Ramos (cell line): ENCODE measurements at regions not wholly inside any gene's neighbourhood (a gene's known extent, or its start where the extent isn't known, plus 50 kb on each side); places are given as distances from the start of the nearest gene placed in this dataset.

Experiments
- in situ Hi-C: fragments of 300-500 bp; cut with MboI; formaldehyde crosslinking; loops from one replicate; pipeline ENCODE4 v1.14.3; 2022; ENCODE audit warnings: low sequenced_read_pairs; ENCODE audit not compliant: unreplicated experiment

- in situ Hi-C loops: no loop called here
Measured at GRCh38 chr2:147108548-147108947, 736.3 kb upstream of the ACVR2A start.

- in situ Hi-C loops: no loop called here
Measured at GRCh38 chr2:147101941-147102790, 742.7 kb upstream of the ACVR2A start.

GRCh38 chr2:147100406-147101035, 744.3 kb upstream of the ACVR2A start:
- in situ Hi-C loops: no loop called here

DNA sequence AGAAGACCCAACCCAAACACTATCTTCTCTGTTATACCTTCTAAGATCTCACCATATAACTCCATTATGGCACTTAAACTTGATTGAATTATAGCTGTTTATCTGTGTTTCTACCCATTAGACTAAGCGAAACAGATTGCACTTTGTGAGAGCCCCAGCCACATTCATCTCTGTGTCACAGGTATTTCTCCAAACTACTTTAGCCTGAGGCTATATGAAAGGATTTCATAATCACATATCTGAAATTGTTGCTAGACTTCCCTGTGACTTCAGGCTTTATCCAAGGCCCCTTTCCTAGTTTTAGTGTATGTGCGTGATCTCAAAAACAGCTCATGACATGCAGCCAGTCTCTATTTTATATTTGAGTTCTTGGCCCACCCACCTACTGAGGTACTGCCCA, 745.0 kb upstream of the ACVR2A start:
- in situ Hi-C loops: no loop called here

GRCh38 chr2:147098940-147099339, 745.9 kb upstream of the ACVR2A start:
- in situ Hi-C loops: no loop called here

GRCh38 chr2:147097747-147098146, 747.1 kb upstream of the ACVR2A start:
- in situ Hi-C loops: no loop called here

DNA sequence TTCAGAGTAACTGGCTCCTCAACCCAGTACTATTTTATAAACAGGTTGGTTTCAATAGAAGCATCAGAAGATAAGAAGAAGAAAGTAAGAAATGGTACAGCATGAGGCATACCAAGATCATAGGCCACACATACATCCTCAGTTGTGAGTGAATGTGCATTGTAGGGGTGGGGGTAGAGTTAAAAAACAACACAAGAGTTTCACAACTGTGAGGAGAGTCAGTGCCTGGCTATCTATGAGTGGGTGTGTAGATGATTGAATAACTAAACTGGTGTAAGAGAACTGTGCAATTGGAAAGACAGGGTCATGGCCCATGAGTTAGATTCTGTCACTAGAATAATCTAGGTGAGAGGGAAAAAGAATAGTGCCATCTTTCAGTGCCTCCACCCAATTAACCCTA, 748.2 kb upstream of the ACVR2A start:
- in situ Hi-C loops: no loop called here

- in situ Hi-C loops: no loop called here
Measured at GRCh38 chr2:147095376-147095775, 749.5 kb upstream of the ACVR2A start.

DNA sequence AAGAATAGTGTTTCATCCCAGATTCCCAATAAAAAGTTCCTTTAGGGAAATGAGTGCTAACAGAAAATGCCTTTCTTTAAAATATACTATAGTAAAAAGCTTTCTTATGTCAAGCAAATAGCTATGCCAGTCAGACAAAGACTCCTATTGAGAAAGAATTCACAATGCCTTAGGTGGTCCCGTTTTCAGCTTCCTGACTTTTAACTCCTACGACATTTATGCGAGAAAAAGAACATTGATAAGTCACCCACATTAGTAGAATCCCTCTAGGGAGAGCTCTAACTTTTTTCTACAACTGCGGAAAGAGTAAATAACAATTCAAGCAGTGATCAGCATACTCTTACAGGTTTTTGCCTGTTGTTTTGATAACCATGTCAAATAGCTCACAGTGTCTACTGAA, 750.8 kb upstream of the ACVR2A start:
- in situ Hi-C loops: no loop called here

DNA sequence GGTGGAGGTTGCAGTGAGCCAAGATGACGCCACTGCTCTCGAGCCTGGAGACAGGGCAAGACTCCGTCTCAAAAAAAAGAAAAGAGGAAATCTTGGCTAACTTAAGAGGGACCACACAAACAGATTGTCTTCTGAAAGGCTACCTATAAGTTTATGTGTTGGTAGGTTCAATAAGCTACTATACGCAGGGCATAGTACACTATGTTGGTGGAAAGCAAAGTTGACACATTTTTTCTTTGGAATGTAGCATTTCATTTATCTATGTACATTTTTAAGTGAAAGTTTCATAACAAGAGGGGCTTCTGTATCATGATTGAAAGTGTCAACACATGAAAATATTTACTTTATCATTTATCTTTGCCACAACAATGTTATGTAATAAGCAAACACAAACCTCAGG, 752.6 kb upstream of the ACVR2A start:
- in situ Hi-C loops: no loop called here

DNA sequence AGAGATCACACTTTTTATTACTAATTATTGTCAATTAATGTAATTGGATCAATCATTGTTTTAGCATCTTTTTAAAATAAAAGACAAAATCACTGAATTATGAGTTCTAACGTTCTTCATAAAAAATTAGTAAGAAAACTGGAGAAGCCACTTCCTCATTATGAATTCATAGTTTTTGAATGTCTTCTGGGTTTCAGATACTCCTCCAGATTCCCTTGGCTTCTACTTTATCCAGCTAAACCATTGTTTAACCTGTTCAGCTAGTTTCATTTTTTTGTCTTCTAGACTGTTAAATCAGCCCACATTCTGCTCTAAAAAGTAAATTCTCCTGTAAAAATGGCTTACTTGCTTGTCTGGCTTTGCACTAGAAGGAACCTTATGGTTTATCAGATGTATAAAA, 753.4 kb upstream of the ACVR2A start:
- in situ Hi-C loops: no loop called here

GRCh38 chr2:147088871-147089270, 756.0 kb upstream of the ACVR2A start:
- in situ Hi-C loops: loop anchor here (10.0 kb wide), 1 partner anchor 826 kb away; no protein-coding TSS in a partner anchor

DNA sequence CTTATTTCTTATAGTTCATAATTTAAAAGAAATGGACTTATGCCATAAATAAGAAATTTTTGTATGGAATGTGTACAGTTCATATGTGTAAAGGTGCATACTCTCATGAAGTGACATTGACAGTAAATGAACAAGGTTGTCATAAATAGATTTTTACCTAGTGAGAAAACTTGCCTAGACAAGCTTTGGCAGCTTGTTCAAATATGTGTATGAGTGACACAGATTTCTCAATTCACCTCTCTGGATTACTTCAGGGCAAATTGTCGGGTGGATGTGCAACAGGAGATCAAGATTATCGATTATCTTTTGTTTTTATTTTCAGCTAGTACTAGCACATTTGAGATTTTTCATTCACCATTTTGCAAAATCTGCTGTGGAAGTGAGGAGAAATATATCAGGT, 758.1 kb upstream of the ACVR2A start:
- in situ Hi-C loops: loop anchor here (10.0 kb wide), 1 partner anchor 828 kb away; no protein-coding TSS in a partner anchor

DNA sequence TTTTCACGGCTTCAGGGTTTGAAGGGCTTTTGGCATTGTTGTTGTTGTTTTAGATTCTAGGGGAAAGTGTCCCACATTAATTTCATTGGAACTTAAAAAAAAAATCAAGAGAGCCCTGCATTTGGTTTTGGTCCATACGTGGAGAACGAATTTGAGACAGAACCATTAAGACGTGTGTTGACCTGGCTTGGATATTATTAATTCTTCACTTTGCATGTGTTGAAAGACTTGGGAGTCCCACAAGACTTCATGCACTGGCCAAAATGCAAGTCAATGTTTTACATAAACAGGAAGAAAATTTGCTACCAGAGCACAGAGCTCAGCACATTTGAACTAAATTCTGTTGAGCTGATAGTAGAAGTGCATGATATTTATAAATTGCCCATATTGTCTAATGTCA, 761.2 kb upstream of the ACVR2A start:
- in situ Hi-C loops: loop anchor here (10.0 kb wide), 1 partner anchor 831 kb away; no protein-coding TSS in a partner anchor

- in situ Hi-C loops: loop anchor here (10.0 kb wide), 1 partner anchor 832 kb away; no protein-coding TSS in a partner anchor
Measured at GRCh38 chr2:147082850-147083522, 761.8 kb upstream of the ACVR2A start.

- in situ Hi-C loops: loop anchor here (10.0 kb wide), 1 partner anchor 833 kb away; no protein-coding TSS in a partner anchor
Measured at GRCh38 chr2:147081831-147082230, 763.0 kb upstream of the ACVR2A start.

- in situ Hi-C loops: no loop called here
Measured at GRCh38 chr2:147076634-147077033, 768.2 kb upstream of the ACVR2A start.

- in situ Hi-C loops: no loop called here
Measured at GRCh38 chr2:147068071-147068470, 776.8 kb upstream of the ACVR2A start.

GRCh38 chr2:147067136-147067535, 777.7 kb upstream of the ACVR2A start:
- in situ Hi-C loops: no loop called here

DNA sequence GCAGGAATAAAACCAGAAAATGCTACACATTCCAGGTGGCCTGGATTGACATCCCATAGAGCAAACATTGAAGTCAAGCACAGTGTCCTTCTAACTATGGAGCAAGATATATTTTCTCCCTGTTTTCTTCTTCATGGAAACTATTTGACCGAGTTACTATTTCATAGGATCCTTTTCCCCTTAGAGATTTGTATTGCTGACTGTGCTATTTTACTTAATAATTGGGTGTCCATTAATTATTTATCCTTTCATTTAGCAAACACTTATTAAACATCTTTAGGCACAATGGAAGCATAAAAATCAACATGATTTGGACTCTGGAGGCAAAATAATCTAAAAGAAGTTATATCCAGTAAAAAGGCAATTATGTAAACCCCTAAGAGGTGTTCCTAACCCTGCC, 782.8 kb upstream of the ACVR2A start:
- in situ Hi-C loops: no loop called here

DNA sequence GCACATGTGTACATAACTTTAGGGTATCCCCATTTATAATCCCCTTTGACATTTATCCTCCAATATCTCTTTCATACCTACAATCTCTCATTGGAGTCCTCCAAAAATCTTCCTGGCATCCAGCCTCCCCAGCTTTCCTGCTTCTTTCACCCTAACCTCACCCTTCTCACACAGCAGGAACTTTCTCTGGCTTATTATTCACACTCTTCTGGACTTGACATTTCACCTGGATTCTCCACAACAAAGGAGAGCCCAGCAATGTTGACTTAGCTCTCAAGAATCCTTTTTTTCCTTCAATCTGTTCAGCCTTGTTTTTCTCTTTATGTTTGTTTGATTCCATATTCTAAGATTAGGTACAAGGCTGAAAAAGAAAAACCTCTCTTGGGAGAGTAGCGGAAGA, 783.6 kb upstream of the ACVR2A start:
- in situ Hi-C loops: no loop called here
